Prostate gland (tissue), 2 donors: ENCODE measurements at regions not wholly inside any gene's neighbourhood (a gene's known extent, or its start where the extent isn't known, plus 50 kb on each side); places are given as distances from the start of the nearest gene placed in this dataset.

Experiments
- CTCF ChIP-seq, 4 experiments: fragments of 200-600 bp in 2 of 4; fragments of 450-650 bp in 2 of 4; sonication (generic) in 2 of 4; IDR thresholded peaks; 1 replicate in 3 of 4; 2 replicates in 1 of 4; pipeline ENCODE4 v1.5.1; 2016 to 2019; ENCODE audit warnings: antibody characterized with exemption in 4 of 4, mild to moderate bottlenecking in 2 of 4, moderate library complexity in 2 of 4
- POLR2A ChIP-seq: fragments of 450-650 bp; IDR thresholded peaks from one replicate; pipeline ENCODE4 v1.6.1; 2016; ENCODE audit warnings: antibody characterized with exemption, mild to moderate bottlenecking
- POLR2AphosphoS5 ChIP-seq: sonication (generic); formaldehyde crosslinking; IDR thresholded peaks from one replicate; pipeline ENCODE4 v1.6.1; 2017; ENCODE audit warnings: antibody characterized with exemption

- TF ChIP-seq CTCF (IDR thresholded peaks at IDR 0.05) = no peak
- no peak for TF ChIP-seq POLR2A
- TF ChIP-seq POLR2AphosphoS5 = no peak
Observed at GRCh38 chr6:780706-781105, 87.8 kb upstream of the EXOC2 start.
